Lung (tissue), 9 donors: ENCODE measurements at regions not wholly inside any gene's neighbourhood (a gene's known extent, or its start where the extent isn't known, plus 50 kb on each side); places are given as distances from the start of the nearest gene placed in this dataset.
"Not testable (repeated sequence)": the region's sequence is repeated elsewhere in the genome, so short reads cannot be mapped to it uniquely, and the experiment has no call there.

ENCODE experiments used
- ATAC-seq: fragments of 200-7000 bp; cut with Tn5 transposase; one replicate; pipeline ENCODE4 v1.9.1; 2020; ENCODE audit warnings: moderate number of reproducible peaks; ENCODE audit not compliant: insufficient read depth, low FRiP score
- DNase-seq, 3 donors: peaks; one replicate each; pipeline ENCODE4 v3.0.0-alpha.2; 2013 to 2017
- H3K27ac ChIP-seq, 2 donors: one replicate each; pipeline ENCODE4 v1.5.1; 2013; ENCODE audit warnings: mild to moderate bottlenecking in 2 of 2, moderate library complexity in 2 of 2, control low read depth in 1 of 2, inconsistent platforms in 1 of 2, low read depth in 1 of 2, low read length in 1 of 2
- H3K27me3 ChIP-seq, 3 donors: one replicate each; pipeline ENCODE4 v1.5.1; 2013; ENCODE audit warnings: low read length in 2 of 3; ENCODE audit not compliant: control insufficient read depth in 3 of 3, insufficient read depth in 3 of 3
- H3K36me3 ChIP-seq, 4 donors: one replicate each; pipeline ENCODE4 v1.5.1; 2013; ENCODE audit warnings: low read length in 4 of 4, mild to moderate bottlenecking in 1 of 4, moderate library complexity in 1 of 4; ENCODE audit not compliant: control insufficient read depth in 4 of 4, insufficient read depth in 4 of 4
- H3K4me1 ChIP-seq, 5 donors: one replicate each; pipeline ENCODE4 v1.5.1; 2013; ENCODE audit warnings: low read length in 5 of 5, mild to moderate bottlenecking in 2 of 5, moderate library complexity in 1 of 5; ENCODE audit not compliant: control insufficient read depth in 5 of 5, insufficient read depth in 5 of 5
- H3K4me3 ChIP-seq: one replicate; pipeline ENCODE4 v1.5.1; 2013; ENCODE audit warnings: mild to moderate bottlenecking, control low read depth, moderate library complexity
- H3K9ac ChIP-seq, 2 donors: one replicate each; pipeline ENCODE4 v1.5.1; 2013; ENCODE audit warnings: low read length in 2 of 2, control low read depth in 1 of 2; ENCODE audit not compliant: insufficient read depth in 1 of 2
- H3K9me3 ChIP-seq, 4 donors: one replicate each; pipeline ENCODE4 v1.5.1; 2013; ENCODE audit warnings: low read length in 3 of 4, mild to moderate bottlenecking in 1 of 4, moderate library complexity in 1 of 4; ENCODE audit not compliant: control insufficient read depth in 4 of 4, insufficient read depth in 3 of 4
- WGBS, 2 donors: extraction: QIAGEN DNeasy Blood & Tissue Kit; methylation state at CpG; one replicate each; pipeline ENCODE4 v1.1.7; 2013; 5-methylcytosine and 5-hydroxymethylcytosine counted together
- donor health status: Bipolar disorder and iron deficiency.
- donor health status: healthy.
- donor health status: DM: yes; HTN: yes; CAD: no.

DNA sequence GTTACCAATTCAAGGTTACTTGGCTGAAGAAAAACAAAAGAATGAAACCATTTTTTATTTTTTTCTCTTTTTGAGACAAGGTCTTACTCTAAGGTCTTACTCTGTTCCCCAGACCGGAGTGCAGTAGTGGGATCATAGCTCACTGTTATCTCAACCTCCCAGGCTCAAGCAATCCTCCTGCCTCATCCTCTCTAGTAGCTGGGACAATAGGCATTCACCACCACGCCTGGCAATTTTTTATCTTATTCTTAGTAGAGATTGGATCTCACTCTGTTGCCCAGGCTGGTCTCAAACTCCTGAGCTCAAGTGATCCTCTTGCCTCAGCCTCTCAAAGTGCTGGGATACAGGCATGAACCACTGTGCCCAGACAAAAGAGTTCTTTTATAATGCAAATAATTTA, 3732.0 kb upstream of the OR11H1 start:
- not testable (repeated sequence) for ATAC-seq, H3K27ac ChIP-seq, H3K36me3 ChIP-seq, H3K27me3 ChIP-seq, H3K4me3 ChIP-seq, H3K9me3 ChIP-seq, H3K4me1 ChIP-seq, DNase-seq, H3K9ac ChIP-seq
- 0 to 42% methylated on average over 1 to 2 of the region's 2 CpGs for WGBS, 2 donors

DNA sequence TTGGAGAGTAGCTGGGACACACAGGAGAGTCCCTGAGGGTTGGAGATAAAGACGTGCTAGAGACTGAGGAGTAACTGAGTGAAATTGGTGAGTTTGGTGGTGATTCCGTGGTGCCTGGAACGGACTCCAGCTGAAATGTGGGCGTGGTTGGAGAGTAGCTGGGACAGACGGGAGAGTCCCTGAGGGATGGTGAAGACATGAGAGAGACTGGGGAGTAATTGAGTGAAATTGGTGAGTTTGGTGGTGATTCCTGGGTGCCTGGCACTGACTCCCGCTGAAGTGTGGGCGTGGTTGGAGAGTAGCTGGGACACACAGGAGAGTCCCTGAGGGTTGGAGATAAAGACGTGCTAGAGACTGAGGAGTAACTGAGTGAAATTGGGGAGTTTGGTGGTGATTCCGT, 3712.5 kb upstream of the OR11H1 start:
- H3K4me1 ChIP-seq, H3K27ac ChIP-seq, DNase-seq, H3K36me3 ChIP-seq, H3K9ac ChIP-seq, ATAC-seq, H3K27me3 ChIP-seq, H3K9me3 ChIP-seq, H3K4me3 ChIP-seq: not testable (repeated sequence)
- 50 to 60% methylated on average over 5 to 6 of the region's 9 CpGs for WGBS, 2 donors

DNA sequence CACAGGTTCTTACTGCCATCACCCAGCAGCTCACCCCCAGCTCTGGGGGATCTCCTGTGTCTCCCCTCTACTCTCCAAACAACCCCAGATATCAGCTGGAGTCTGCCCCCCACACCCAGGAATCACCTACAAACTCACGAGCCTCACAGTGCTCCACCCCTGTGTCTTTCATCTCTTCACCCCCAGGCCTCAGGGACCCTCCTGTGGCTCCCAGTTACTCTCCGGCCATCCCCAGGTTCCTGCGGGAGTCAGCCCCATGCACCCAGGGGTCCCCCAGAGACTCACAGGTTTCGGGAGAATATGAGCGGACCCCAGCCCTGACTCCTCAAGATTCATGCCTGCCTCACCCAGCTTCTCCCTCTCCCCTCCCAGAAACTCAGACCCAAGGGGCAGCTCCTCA, 3709.1 kb upstream of the OR11H1 start:
- 50 to 56% methylated on average over 2 to 3 of the region's 5 CpGs for WGBS, 2 donors
- not testable (repeated sequence) for DNase-seq, H3K27me3 ChIP-seq, ATAC-seq, H3K9ac ChIP-seq, H3K4me3 ChIP-seq, H3K27ac ChIP-seq, H3K9me3 ChIP-seq, H3K36me3 ChIP-seq, H3K4me1 ChIP-seq

DNA sequence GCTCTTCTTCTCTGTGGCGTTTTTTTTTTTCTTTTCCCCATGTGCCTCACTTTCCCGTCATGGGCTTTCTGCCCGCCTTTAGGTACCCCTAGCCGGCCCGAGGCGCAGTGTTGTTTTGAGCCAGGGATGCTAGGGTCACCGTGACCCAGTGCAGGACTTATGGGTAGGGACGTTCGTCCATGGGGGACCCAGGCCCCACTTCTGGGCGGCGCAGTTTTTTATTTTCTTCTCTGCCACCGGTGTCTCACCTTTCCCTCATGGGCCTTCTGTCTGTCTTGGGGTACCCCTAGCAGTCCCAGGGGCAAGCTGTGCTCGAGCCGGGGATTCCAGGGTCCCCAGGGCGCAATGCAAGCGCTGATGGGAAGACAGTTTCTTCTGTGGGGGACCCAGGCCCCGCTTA, 3705.7 kb upstream of the OR11H1 start:
- not testable (repeated sequence) for H3K9ac ChIP-seq, ATAC-seq, H3K4me3 ChIP-seq, H3K4me1 ChIP-seq, H3K27ac ChIP-seq, DNase-seq, H3K36me3 ChIP-seq, H3K27me3 ChIP-seq, H3K9me3 ChIP-seq
- 66 to 86% methylated on average over 6 to 13 of the region's 17 CpGs for WGBS, 2 donors

DNA sequence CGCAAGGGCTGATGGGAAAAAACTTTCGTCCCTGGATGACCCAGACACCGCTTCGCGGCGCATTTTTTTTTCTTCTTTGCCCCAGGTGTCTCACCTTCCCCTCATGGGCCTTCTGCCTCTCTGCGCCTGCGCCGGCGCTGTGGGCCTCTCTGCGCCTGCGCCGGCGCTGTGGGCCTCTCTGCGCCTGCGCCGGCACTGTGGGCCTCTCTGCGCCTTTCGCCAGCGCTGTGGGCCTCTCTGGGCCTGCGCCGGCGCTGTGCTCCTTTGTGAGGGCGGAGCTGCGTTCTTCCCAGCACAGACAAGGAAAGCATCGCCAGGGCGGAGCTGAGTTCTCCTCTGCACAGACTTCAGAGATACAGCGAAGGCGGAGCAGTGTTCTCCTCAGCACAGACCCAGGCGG, 3703.0 kb upstream of the OR11H1 start:
- H3K4me3 ChIP-seq, H3K36me3 ChIP-seq, H3K4me1 ChIP-seq, ATAC-seq, H3K9ac ChIP-seq, H3K27me3 ChIP-seq, H3K9me3 ChIP-seq, DNase-seq, H3K27ac ChIP-seq: not testable (repeated sequence)
- 58 to 69% methylated on average over 11 to 14 of the region's 30 CpGs for WGBS, 2 donors

DNA sequence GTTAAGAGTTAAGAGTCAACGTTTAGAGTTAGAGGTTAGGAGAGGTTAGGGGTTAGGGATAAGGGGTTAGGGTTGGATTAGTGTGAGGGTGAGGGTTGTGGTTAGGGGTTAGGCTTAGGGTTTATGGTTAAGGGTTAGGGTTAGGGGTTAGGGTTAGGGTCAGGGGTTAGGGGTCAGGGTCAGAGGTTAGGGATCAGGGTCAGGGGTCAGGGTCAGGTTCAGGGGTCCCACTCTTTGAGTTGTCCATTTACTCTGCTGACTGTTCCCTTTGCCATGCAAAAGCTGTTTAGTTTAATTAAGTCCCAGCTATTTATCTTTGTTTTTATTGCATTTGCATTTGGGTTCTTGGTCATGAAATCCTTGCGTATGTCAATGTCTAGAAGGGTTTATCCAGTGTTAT, 3702.0 kb upstream of the OR11H1 start:
- H3K27me3 ChIP-seq, H3K36me3 ChIP-seq, H3K4me3 ChIP-seq, H3K9ac ChIP-seq, DNase-seq, ATAC-seq, H3K4me1 ChIP-seq, H3K27ac ChIP-seq, H3K9me3 ChIP-seq: not testable (repeated sequence)
- WGBS, 2 donors, result no CpG with 5 or more reads among the region's 2 CpGs

DNA sequence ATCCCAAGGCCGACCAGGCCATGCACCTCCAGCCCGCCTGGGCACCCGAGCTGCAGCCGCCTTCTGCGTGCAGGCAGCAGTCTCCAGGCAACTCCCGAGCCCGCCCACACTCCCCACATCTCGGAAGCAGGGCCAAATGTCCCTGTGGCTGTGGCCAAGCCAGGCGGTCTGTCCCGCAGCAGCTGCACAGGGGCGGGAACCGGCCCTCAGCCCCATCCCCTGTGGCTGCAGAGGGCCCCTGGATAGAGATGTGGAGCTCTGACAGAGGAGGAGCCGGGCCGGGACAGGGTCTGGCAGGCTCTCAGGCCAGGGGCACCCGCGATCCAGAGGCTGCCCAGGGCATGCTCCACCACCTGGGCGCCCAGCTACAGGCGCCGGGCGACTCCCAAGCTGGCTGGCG, 3698.6 kb upstream of the OR11H1 start:
- peak in 2 of 3 donors; percentile 5 to 9 for DNase-seq
- not testable (repeated sequence) for H3K36me3 ChIP-seq, H3K9me3 ChIP-seq, ATAC-seq, H3K27ac ChIP-seq, H3K9ac ChIP-seq, H3K4me3 ChIP-seq, H3K27me3 ChIP-seq, H3K4me1 ChIP-seq
- WGBS, 2 donors, result 55 to 58% methylated on average over 8 to 11 of the region's 21 CpGs
